ENCODE measurements at regions not wholly inside any gene's neighbourhood (a gene's known extent, or its start where the extent isn't known, plus 50 kb on each side); places are given as distances from the start of the nearest gene placed in this dataset.

GRCh38 chr1:37246631-37247030 is 212.3 kb upstream of the GRIK3 start:
- Histone ChIP-seq H3K36me3 (replicated peaks in 1 of 2; ENCODE audit: control extremely low read depth in 1 of 2, control insufficient read depth in 1 of 2, extremely low read depth in 1 of 2, insufficient read depth in 2 of 2, low read length in 1 of 2) (no peaks in the 10 kb centered on the region), H3K9me3 (ENCODE audit: control extremely low read depth in 1 of 3, control insufficient read depth in 2 of 3, insufficient read depth in 1 of 3, low read length in 2 of 3) (no peaks in the 10 kb centered on the region), H3K27me3 (replicated peaks in 1 of 4; ENCODE audit: control extremely low read depth in 1 of 4, control insufficient read depth in 3 of 4, insufficient read depth in 4 of 4, low read length in 3 of 4) (peaks cover 0 to 2% (median 0%) of the 10 kb centered on the region in 4 experiments), H3K79me2 (ENCODE audit: control insufficient read depth, insufficient read depth, low read length) (no peaks in the 10 kb centered on the region), H4K20me1 (ENCODE audit: control insufficient read depth, insufficient read depth, low read length, poor library complexity, severe bottlenecking) (no peaks in the 10 kb centered on the region), H2AFZ (ENCODE audit: insufficient read depth, low read depth, low read length, poor library complexity, severe bottlenecking) (no peak overlapping the region), H3K4me3 (ENCODE audit: control extremely low read depth in 1 of 5, extremely low read depth in 1 of 5, insufficient read depth in 1 of 5, low read depth in 2 of 5, low read length in 4 of 5) (no peak overlapping the region), H3K4me2 (replicated peaks; ENCODE audit: low read depth, low read length, poor library complexity, severe bottlenecking) (no peak overlapping the region), H3K9ac (ENCODE audit: low read length) (no peak overlapping the region), H3K27ac (ENCODE audit: low read length in 2 of 2) (no peak overlapping the region), H3K4me1 (ENCODE audit: control insufficient read depth in 2 of 2, insufficient read depth in 2 of 2, low read length in 2 of 2) (no peaks in the 10 kb centered on the region)
- ChIA-PET CTCF (interaction anchor here (1.4 kb wide), 1 partner anchor 78 kb away, joined by 5 read pairs; no protein-coding TSS in a partner anchor), POLR2A (no interaction called here)
- TF ChIP-seq CTCF (IDR thresholded peaks at IDR 0.05) (no peak), EZH2 (IDR thresholded peaks at IDR 0.05; ENCODE audit: borderline replicate concordance, insufficient read depth, low read depth, low read length, poor library complexity, severe bottlenecking) (no peak)
- 68% methylated on average over 4 of the region's 6 CpGs for WGBS (ENCODE audit: insufficient coverage)
- Mint-ChIP-seq H3K4me1 (no peaks in the 10 kb centered on the region), H3K4me3 (no peak overlapping the region), H3K9me3 (ENCODE audit: insufficient read depth) (no peaks in the 10 kb centered on the region), H3K27me3 (peaks cover 13% of the 10 kb centered on the region), H3K27ac (no peak overlapping the region)
- DNase-seq: no peak
- intact Hi-C loops (cut with micrococcal nuclease): no loop called here
- no peak for ATAC-seq (ENCODE audit: low read depth)

GRCh38 chr1:37250371-37250770 is 216.1 kb upstream of the GRIK3 start:
- peaks cover 0 to 10% (median 8%) of the 10 kb centered on the region in 4 experiments for H3K27me3 ChIP-seq (replicated peaks in 1 of 4; ENCODE audit: control extremely low read depth in 1 of 4, control insufficient read depth in 3 of 4, insufficient read depth in 4 of 4, low read length in 3 of 4)
- TF ChIP-seq EZH2 (IDR thresholded peaks at IDR 0.05; ENCODE audit: borderline replicate concordance, insufficient read depth, low read depth, low read length, poor library complexity, severe bottlenecking) (no peak), CTCF (IDR thresholded peaks at IDR 0.05) (no peak)
- ChIA-PET CTCF (interaction anchor here (1.0 kb wide), 1 partner anchor 9 kb away, joined by 3 read pairs; no protein-coding TSS in a partner anchor), POLR2A (no interaction called here)
- no peaks in the 10 kb centered on the region for H4K20me1 ChIP-seq (ENCODE audit: control insufficient read depth, insufficient read depth, low read length, poor library complexity, severe bottlenecking)
- WGBS (ENCODE audit: insufficient coverage): 43% methylated on average over 3 of the region's 4 CpGs
- Mint-ChIP-seq H3K9me3 (ENCODE audit: insufficient read depth) (no peaks in the 10 kb centered on the region), H3K27me3 (peaks cover 33% of the 10 kb centered on the region), H3K4me3 (no peak overlapping the region), H3K27ac (no peak overlapping the region), H3K4me1 (no peaks in the 10 kb centered on the region)
- no peaks in the 10 kb centered on the region for H3K79me2 ChIP-seq (ENCODE audit: control insufficient read depth, insufficient read depth, low read length)
- ATAC-seq (ENCODE audit: low read depth): no peak
- H3K9me3 ChIP-seq (ENCODE audit: control extremely low read depth in 1 of 3, control insufficient read depth in 2 of 3, insufficient read depth in 1 of 3, low read length in 2 of 3): peaks cover 0 to 3% (median 0%) of the 10 kb centered on the region in 3 donors
- H3K36me3 ChIP-seq (replicated peaks in 1 of 2; ENCODE audit: control extremely low read depth in 1 of 2, control insufficient read depth in 1 of 2, extremely low read depth in 1 of 2, insufficient read depth in 2 of 2, low read length in 1 of 2): no peaks in the 10 kb centered on the region
- intact Hi-C loops (cut with micrococcal nuclease): no loop called here
- no peaks in the 10 kb centered on the region for H3K4me1 ChIP-seq (ENCODE audit: control insufficient read depth in 2 of 2, insufficient read depth in 2 of 2, low read length in 2 of 2)
- no peak overlapping the region for H3K4me3 ChIP-seq (ENCODE audit: control extremely low read depth in 1 of 5, extremely low read depth in 1 of 5, insufficient read depth in 1 of 5, low read depth in 2 of 5, low read length in 4 of 5)
- no peak for DNase-seq
- no peak overlapping the region for H3K4me2 ChIP-seq (replicated peaks; ENCODE audit: low read depth, low read length, poor library complexity, severe bottlenecking)
- H3K9ac ChIP-seq (ENCODE audit: low read length): no peak overlapping the region
- no peak overlapping the region for H2AFZ ChIP-seq (ENCODE audit: insufficient read depth, low read depth, low read length, poor library complexity, severe bottlenecking)
- no peak overlapping the region for H3K27ac ChIP-seq (ENCODE audit: low read length in 2 of 2)
